ENCODE measurements at regions not wholly inside any gene's neighbourhood (a gene's known extent, or its start where the extent isn't known, plus 50 kb on each side); places are given as distances from the start of the nearest gene placed in this dataset.

- no peaks in the 10 kb centered on the region for H3K4me1 ChIP-seq (ENCODE audit: control insufficient read depth, insufficient read depth, low read length)
- no peaks in the 10 kb centered on the region for H4K20me1 ChIP-seq (ENCODE audit: control insufficient read depth, insufficient read depth)
- H3K4me3 ChIP-seq = no peak overlapping the region
- no peaks in the 10 kb centered on the region for H3K9me3 ChIP-seq (replicated peaks; ENCODE audit: control insufficient read depth, insufficient read depth, low read length)
- H3K79me2 ChIP-seq (ENCODE audit: control insufficient read depth, insufficient read depth, low read length) = no peaks in the 10 kb centered on the region
- 0% methylated on average over 7 of the region's 7 CpGs for WGBS (ENCODE audit: insufficient coverage, insufficient replicate concordance, low lambda C conversion rate, missing lambda C conversion rate)
- no peak for TF ChIP-seq NFYB (IDR thresholded peaks at IDR 0.05; ENCODE audit: insufficient read depth, low read depth, low read length)
- TF ChIP-seq TCF12 (IDR thresholded peaks at IDR 0.05; ENCODE audit: low read depth, low read length) = no peak
- TF ChIP-seq BHLHE40 (IDR thresholded peaks at IDR 0.05; ENCODE audit: borderline replicate concordance in 1 of 2, low read depth in 2 of 2, low read length in 1 of 2) = no peak
- TF ChIP-seq ZBED1 (IDR thresholded peaks at IDR 0.05; ENCODE audit: borderline replicate concordance) = no peak
- ChIA-PET CTCF (no interaction called here), POLR2A (no interaction called here), RAD21 (ENCODE audit: unreplicated experiment) (no interaction called here), SMC1A (ENCODE audit: uncharacterized antibody, unreplicated experiment) (no interaction called here)
- ATAC-seq = no peak
- no peak overlapping the region for H3K4me2 ChIP-seq (ENCODE audit: control insufficient read depth, insufficient read depth)
- FAIRE-seq = no peak
- H3K27ac ChIP-seq (ENCODE audit: control insufficient read depth, insufficient read depth) = no peak overlapping the region
- intact Hi-C loops (cut with micrococcal nuclease; ENCODE audit: unreplicated experiment) (no loop called here), in situ Hi-C loops (cut with MboI) (no loop called here)
- no peaks in the 10 kb centered on the region for H3K27me3 ChIP-seq (replicated peaks in 1 of 2; ENCODE audit: control insufficient read depth in 2 of 2, insufficient read depth in 2 of 2, low read length in 1 of 2)
- no peaks in the 10 kb centered on the region for H3K36me3 ChIP-seq (ENCODE audit: control insufficient read depth in 2 of 2, insufficient read depth in 2 of 2, low read length in 1 of 2)
- no peak overlapping the region for H3K9ac ChIP-seq (ENCODE audit: control insufficient read depth, insufficient read depth, low read length)
- BruUV-seq (replicated peaks) = no TSS peak
- H2AFZ ChIP-seq (ENCODE audit: control insufficient read depth, low read depth, low read length) = no peak overlapping the region
- no peak for DNase-seq (ENCODE audit: low read depth, low spot score)
Observed at GRCh38 chr1:195791796-195792195, 816.4 kb downstream of the KCNT2 start.

- no peak for FAIRE-seq
- ChIA-PET CTCF (no interaction called here), RAD21 (ENCODE audit: unreplicated experiment) (no interaction called here), SMC1A (ENCODE audit: uncharacterized antibody, unreplicated experiment) (no interaction called here), POLR2A (no interaction called here)
- Histone ChIP-seq H3K4me1 (ENCODE audit: control insufficient read depth, insufficient read depth, low read length) (no peaks in the 10 kb centered on the region), H2AFZ (ENCODE audit: control insufficient read depth, low read depth, low read length) (no peak overlapping the region), H3K9ac (ENCODE audit: control insufficient read depth, insufficient read depth, low read length) (no peak overlapping the region), H3K79me2 (ENCODE audit: control insufficient read depth, insufficient read depth, low read length) (no peaks in the 10 kb centered on the region), H3K9me3 (replicated peaks; ENCODE audit: control insufficient read depth, insufficient read depth, low read length) (no peaks in the 10 kb centered on the region), H4K20me1 (ENCODE audit: control insufficient read depth, insufficient read depth) (no peaks in the 10 kb centered on the region), H3K27me3 (replicated peaks in 1 of 2; ENCODE audit: control insufficient read depth in 2 of 2, insufficient read depth in 2 of 2, low read length in 1 of 2) (no peaks in the 10 kb centered on the region), H3K36me3 (ENCODE audit: control insufficient read depth in 2 of 2, insufficient read depth in 2 of 2, low read length in 1 of 2) (no peaks in the 10 kb centered on the region), H3K4me2 (ENCODE audit: control insufficient read depth, insufficient read depth) (no peak overlapping the region), H3K4me3 (no peak overlapping the region), H3K27ac (ENCODE audit: control insufficient read depth, insufficient read depth) (no peak overlapping the region)
- ATAC-seq = no peak
- no TSS peak for BruUV-seq (replicated peaks)
- DNase-seq (ENCODE audit: low read depth, low spot score) = no peak
- WGBS (ENCODE audit: insufficient coverage, insufficient replicate concordance, low lambda C conversion rate, missing lambda C conversion rate) = 16% methylated on average over 8 of the region's 8 CpGs
- in situ Hi-C loops (cut with MboI) (no loop called here), intact Hi-C loops (cut with micrococcal nuclease; ENCODE audit: unreplicated experiment) (no loop called here)
- no peak for TF ChIP-seq BRCA1 (IDR thresholded peaks at IDR 0.05; ENCODE audit: low read depth, low read length)
- no peak for TF ChIP-seq CUX1 (IDR thresholded peaks at IDR 0.05; ENCODE audit: insufficient replicate concordance, low read depth, low read length)
- no peak for TF ChIP-seq IKZF1 (conservative IDR thresholded peaks at IDR 0.05)
- no peak for TF ChIP-seq TARDBP (IDR thresholded peaks at IDR 0.05; ENCODE audit: borderline replicate concordance)
- no peak for TF ChIP-seq PBX3 (IDR thresholded peaks at IDR 0.05; ENCODE audit: insufficient replicate concordance, low read depth, low read length)
- no peak for TF ChIP-seq CBX5 (IDR thresholded peaks at IDR 0.05; ENCODE audit: low read depth)
- no peak for TF ChIP-seq KLF5 (IDR thresholded peaks at IDR 0.05; ENCODE audit: partially characterized antibody)
Observed at GRCh38 chr1:195790514-195791168, 817.6 kb downstream of the KCNT2 start.
